GM21737 (cell line): ENCODE measurements at regions not wholly inside any gene's neighbourhood (a gene's known extent, or its start where the extent isn't known, plus 50 kb on each side); places are given as distances from the start of the nearest gene placed in this dataset.
A peak's percentile ranks its signal among the peaks of the same experiment; 100 is the strongest.

Experiments used
- ATAC-seq: cut with Tn5 transposase; IDR thresholded peaks from one replicate; pipeline ENCODE4 v1.9.1; 2021; ENCODE audit warnings: mild to moderate bottlenecking, moderate library complexity; ENCODE audit not compliant: unreplicated experiment

GRCh38 chr5:52668544-52669185, 119.1 kb upstream of the ITGA1 start:
- no peak for ATAC-seq

GRCh38 chr5:52672459-52672858, 115.3 kb upstream of the ITGA1 start:
- no peak for ATAC-seq

- ATAC-seq, result no peak
These were observed 114.2 kb upstream of the ITGA1 start for GRCh38 chr5:52673495-52673894.

- ATAC-seq, result no peak
These were observed 112.7 kb upstream of the ITGA1 start for GRCh38 chr5:52674815-52675545.

DNA sequence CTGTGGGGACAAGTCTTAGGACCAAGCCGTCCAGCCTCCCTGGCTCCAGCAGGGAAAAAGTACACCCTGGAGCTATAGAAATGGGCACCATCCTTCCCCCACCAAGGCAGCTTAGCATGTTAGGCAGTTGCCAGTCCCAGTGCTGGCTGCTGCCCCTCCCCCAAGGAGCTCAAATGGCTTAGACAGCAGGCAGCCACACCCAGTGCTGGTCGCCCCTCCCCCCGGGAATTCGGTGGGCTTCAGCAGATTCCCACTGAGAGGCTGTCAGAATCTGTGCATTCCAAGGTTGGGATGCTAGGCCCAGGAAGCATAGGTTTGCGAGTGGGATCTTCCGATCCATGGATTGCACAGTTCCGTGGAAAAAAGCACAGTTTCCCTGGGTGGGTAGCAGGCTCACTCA, 105.2 kb upstream of the ITGA1 start:
- no peak for ATAC-seq

- ATAC-seq, result no peak
These were observed 103.7 kb upstream of the ITGA1 start for GRCh38 chr5:52684051-52684450.

- ATAC-seq, result no peak
These were observed 102.2 kb upstream of the ITGA1 start for GRCh38 chr5:52685566-52685965.

- no peak for ATAC-seq
These were observed 101.7 kb upstream of the ITGA1 start for GRCh38 chr5:52685971-52686370.

DNA sequence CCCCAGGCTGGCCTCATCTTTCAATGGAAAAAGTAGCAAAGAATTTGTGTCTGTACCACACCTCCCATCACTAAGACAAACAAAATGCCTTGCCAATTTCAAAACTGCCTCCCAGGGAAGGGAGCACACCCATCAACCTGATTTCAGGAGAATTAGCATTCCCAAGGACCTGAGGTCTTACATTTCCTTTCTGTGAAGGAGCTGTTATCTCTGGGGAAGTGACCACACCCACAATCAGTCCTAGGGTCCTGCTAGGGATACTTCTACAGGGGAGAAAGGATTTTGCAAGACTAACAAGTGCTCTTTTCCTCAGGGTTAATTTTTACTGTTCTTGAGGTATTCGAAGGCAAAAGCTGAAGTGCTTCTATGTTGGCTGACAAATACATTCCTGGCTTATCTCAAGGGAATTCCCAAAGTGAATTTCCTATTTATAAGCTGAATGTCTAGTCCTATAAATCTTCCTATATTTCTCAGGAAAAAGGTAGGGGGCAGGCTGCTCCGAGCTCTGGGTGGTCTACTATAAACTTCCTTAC, 97.4 kb upstream of the ITGA1 start:
- ATAC-seq, result no peak

DNA sequence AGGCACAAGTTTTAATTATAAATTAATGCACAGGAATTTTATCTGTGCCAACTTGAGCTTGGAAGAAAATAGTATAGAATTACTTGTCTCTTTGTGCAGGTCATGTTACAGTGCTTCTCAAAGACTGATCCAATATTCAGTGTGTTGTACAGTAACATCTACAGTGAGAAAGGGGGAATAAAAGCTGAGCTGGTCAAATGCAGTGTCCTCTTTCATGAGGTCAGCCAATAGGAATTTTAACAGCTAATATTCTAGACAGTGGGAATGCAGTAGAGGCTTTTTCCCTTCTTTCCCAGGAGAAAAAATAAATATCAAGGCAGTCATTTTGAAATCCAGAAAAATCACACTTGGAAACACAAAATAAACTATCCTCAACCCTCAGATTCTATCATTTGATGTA, 95.7 kb upstream of the ITGA1 start:
- ATAC-seq, result no peak

- ATAC-seq, result no peak
These were observed 95.1 kb upstream of the ITGA1 start for GRCh38 chr5:52692606-52693005.

- ATAC-seq, result no peak
These were observed 94.4 kb upstream of the ITGA1 start for GRCh38 chr5:52693280-52693679.

- ATAC-seq, result no peak
These were observed 93.9 kb upstream of the ITGA1 start for GRCh38 chr5:52693836-52694235.

GRCh38 chr5:52694648-52695047, 93.1 kb upstream of the ITGA1 start:
- no peak for ATAC-seq

- ATAC-seq, result no peak
These were observed 84.8 kb upstream of the ITGA1 start for GRCh38 chr5:52702877-52703276.

GRCh38 chr5:52703321-52703720, 84.4 kb upstream of the ITGA1 start:
- ATAC-seq, result no peak

DNA sequence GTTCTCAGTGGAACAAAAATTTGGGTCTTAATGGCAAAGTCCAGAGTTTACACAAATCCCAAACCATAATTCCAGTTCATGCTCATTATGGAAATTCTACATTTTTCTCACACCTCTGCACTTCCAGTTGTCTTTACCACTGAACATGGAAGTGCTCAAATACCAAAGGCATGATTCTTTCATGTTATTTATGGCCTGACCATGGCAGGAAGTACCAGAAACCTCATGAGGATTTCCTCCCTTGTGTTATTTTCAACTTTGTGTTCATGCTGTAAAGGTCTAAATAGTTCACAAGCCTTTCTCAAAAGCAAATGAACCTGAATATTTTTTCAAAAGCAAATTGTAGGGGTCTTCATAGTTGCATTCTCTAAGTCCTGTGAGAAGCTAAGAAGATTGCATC, 82.0 kb upstream of the ITGA1 start:
- ATAC-seq, result no peak

- no peak for ATAC-seq
These were observed 80.9 kb upstream of the ITGA1 start for GRCh38 chr5:52706775-52707174.

GRCh38 chr5:52707616-52708015, 80.1 kb upstream of the ITGA1 start:
- ATAC-seq, result no peak

DNA sequence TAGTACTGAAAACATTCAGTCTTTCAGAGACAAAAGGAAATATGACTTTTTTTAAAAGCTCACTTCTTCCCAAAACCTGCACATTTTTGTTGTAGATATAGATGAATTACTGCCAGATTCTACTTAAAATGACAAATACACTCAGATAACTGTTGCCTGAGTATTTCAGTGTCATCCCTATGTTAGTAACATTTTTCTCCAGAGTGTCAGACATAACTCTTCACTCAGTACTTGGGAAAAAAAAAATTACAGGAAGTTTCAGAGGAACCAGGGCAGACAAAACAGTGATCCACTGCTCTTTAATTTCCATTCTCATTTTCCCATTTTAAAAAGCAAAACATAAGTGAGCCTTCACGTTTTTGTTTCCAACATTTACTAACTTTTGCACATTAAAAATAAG, 79.3 kb upstream of the ITGA1 start:
- ATAC-seq, result no peak

GRCh38 chr5:52709167-52709925, 78.4 kb upstream of the ITGA1 start:
- peak; percentile 69 for ATAC-seq
